ENCODE measurements at regions not wholly inside any gene's neighbourhood (a gene's known extent, or its start where the extent isn't known, plus 50 kb on each side); places are given as distances from the start of the nearest gene placed in this dataset.

DNA sequence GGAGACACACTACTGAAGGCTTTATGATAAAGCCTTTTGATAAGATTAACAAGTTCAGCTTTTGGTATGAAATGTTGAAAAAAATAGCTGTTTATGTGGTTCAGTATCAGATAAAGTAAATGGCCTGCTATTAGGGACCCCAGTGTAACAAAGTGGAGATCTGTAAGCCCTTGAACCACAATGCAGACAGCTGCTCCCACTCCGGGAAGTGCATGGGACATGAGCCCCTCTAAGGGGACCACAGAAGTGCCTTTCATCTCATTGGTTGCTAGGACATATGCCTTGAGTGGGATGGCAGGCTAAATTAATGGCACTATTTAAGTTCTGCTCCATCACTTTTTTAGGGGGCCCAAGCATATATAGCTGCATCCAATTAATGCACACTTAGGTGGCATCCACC lies 167.6 kb upstream of the SOX11 start:
- Histone ChIP-seq H3K27ac (replicated peaks) (no peak overlapping the region), H3K36me3 (no peaks in the 10 kb centered on the region), H3K9me3 (replicated peaks) (no peaks in the 10 kb centered on the region), H3K4me3 (no peak overlapping the region), H3K27me3 (ENCODE audit: low read depth) (peaks cover 5% of the 10 kb centered on the region), H3K4me1 (peaks cover 23% of the 10 kb centered on the region)
- no peak for DNase-seq
- TF ChIP-seq, protein P1, sequence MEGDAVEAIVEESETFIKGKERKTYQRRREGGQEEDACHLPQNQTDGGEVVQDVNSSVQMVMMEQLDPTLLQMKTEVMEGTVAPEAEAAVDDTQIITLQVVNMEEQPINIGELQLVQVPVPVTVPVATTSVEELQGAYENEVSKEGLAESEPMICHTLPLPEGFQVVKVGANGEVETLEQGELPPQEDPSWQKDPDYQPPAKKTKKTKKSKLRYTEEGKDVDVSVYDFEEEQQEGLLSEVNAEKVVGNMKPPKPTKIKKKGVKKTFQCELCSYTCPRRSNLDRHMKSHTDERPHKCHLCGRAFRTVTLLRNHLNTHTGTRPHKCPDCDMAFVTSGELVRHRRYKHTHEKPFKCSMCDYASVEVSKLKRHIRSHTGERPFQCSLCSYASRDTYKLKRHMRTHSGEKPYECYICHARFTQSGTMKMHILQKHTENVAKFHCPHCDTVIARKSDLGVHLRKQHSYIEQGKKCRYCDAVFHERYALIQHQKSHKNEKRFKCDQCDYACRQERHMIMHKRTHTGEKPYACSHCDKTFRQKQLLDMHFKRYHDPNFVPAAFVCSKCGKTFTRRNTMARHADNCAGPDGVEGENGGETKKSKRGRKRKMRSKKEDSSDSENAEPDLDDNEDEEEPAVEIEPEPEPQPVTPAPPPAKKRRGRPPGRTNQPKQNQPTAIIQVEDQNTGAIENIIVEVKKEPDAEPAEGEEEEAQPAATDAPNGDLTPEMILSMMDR (IDR thresholded peaks at IDR 0.05; ENCODE audit: borderline replicate concordance), result no peak
- intact Hi-C loops (cut with micrococcal nuclease), result no loop called here

DNA sequence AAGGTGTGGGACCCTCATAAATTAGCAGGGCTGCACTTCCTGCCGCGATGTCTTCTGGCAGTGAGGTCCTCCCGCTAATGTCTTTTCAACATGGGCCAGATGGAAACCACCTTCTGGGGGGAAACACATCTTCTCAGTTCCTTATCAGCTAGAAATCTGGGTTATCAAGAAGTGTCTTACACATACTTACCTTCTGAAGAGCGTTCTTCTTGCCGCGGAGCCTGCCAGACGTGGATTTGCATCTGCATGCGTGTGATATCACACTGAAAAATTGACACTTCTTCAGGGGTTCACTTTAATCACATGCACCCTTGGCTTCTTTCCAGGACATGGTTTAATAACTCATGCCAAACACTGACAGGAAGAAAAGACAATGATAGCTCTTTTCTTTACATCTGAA lies 163.5 kb upstream of the SOX11 start:
- no peaks in the 10 kb centered on the region for H3K36me3 ChIP-seq
- no peak overlapping the region for H3K27ac ChIP-seq (replicated peaks)
- DNase-seq, result no peak
- H3K9me3 ChIP-seq (replicated peaks), result no peaks in the 10 kb centered on the region
- no peak overlapping the region for H3K4me3 ChIP-seq
- no peaks in the 10 kb centered on the region for H3K4me1 ChIP-seq
- TF ChIP-seq, protein P1 (IDR thresholded peaks at IDR 0.05; ENCODE audit: borderline replicate concordance), result no peak
- H3K27me3 ChIP-seq (ENCODE audit: low read depth), result peaks cover 11% of the 10 kb centered on the region
- intact Hi-C loops (cut with micrococcal nuclease), result no loop called here

DNA sequence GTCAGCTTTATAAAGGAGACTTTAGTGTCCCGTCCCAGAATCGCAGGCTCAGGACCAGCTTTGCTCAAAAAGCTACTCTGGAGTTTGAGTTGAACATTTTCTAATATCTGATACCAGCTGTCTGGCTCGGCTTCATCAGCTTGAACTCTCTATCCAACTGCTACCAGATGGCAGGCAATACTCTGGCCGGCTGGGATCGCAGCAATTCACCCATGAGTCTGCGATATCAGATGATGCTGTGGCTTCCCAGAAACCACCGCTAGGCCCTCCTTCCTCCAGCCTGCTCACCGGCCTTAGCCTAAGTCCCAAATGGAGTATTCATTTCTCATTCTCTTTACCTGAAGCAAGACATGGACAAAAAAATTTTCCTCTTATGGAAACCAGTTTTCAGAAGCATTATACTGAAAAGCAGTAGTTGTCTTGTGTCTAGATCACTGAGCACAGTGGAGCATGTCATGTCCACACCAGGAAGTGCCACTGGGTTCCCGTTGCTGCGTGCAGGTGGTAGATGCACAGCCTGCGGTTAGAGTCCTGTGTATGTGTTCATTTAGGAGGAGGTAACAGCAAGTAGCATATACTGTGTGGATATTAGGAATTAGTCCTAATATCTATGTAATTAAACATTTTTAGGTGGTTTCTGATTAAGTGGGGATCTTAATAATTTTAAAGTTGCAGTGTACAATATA lies 162.0 kb upstream of the SOX11 start:
- no peak overlapping the region for H3K4me3 ChIP-seq
- no peak for DNase-seq
- no peaks in the 10 kb centered on the region for H3K9me3 ChIP-seq (replicated peaks)
- no peaks in the 10 kb centered on the region for H3K36me3 ChIP-seq
- TF ChIP-seq, protein P1 (IDR thresholded peaks at IDR 0.05; ENCODE audit: borderline replicate concordance), result no peak
- no peak overlapping the region for H3K27ac ChIP-seq (replicated peaks)
- no peaks in the 10 kb centered on the region for H3K4me1 ChIP-seq
- H3K27me3 ChIP-seq (ENCODE audit: low read depth), result peaks cover 11% of the 10 kb centered on the region
- intact Hi-C loops (cut with micrococcal nuclease), result no loop called here

DNA sequence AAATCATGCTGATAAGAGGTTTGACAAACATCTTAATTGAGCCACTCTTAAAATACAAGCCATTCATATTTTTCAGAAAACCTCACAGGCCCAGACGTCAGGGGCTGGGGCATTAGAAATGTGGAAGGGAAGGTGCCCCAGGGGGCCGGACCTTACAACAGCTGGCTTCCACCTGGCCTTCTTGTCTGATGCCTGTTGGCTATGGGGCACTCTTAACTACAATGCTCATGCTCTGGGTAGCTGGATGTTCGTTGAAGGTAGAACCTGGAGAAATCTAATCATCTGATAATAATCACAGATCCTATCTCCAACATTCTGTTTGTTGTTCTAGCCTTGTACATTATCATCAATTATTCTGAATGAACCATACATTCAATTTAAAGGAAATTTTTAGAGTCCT lies 156.9 kb upstream of the SOX11 start:
- Histone ChIP-seq H3K27ac (replicated peaks) (no peak overlapping the region), H3K27me3 (ENCODE audit: low read depth) (peaks cover 24% of the 10 kb centered on the region), H3K4me1 (no peaks in the 10 kb centered on the region), H3K36me3 (no peaks in the 10 kb centered on the region), H3K9me3 (replicated peaks) (no peaks in the 10 kb centered on the region), H3K4me3 (no peak overlapping the region)
- intact Hi-C loops (cut with micrococcal nuclease), result no loop called here
- DNase-seq, result no peak
- TF ChIP-seq, protein P1 (IDR thresholded peaks at IDR 0.05; ENCODE audit: borderline replicate concordance), result no peak

DNA sequence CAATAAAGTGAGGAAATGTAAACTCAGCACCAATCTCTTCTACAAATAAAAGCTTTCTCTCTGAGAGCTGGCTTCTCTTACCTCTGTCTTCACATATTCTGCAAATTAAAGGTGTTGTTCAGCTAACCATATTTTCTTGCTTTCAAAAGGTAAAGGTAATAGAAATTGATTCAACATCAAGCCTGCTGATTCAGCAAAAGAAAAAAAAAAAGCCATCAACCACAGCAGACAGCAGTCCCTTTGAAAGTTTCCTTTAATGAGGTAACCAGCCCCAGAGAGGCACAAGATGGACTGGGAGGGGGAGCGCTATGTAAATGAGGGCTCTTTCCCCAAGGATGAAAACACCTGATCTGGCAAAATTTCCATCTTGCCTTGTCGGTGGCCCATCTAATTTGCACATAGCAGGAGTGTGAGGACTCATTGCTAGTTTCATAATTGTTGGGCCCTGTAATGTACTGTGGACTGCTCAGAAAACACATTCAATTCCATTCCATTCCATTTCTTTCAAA lies 154.9 kb upstream of the SOX11 start:
- H3K4me3 ChIP-seq, result no peak overlapping the region
- H3K36me3 ChIP-seq, result no peaks in the 10 kb centered on the region
- no peak overlapping the region for H3K27ac ChIP-seq (replicated peaks)
- no peak for DNase-seq
- TF ChIP-seq, protein P1 (IDR thresholded peaks at IDR 0.05; ENCODE audit: borderline replicate concordance), result no peak
- H3K9me3 ChIP-seq (replicated peaks), result no peaks in the 10 kb centered on the region
- intact Hi-C loops (cut with micrococcal nuclease), result no loop called here
- peaks cover 24% of the 10 kb centered on the region for H3K27me3 ChIP-seq (ENCODE audit: low read depth)
- H3K4me1 ChIP-seq, result peaks cover 8% of the 10 kb centered on the region

Data from left ventricle myocardium inferior (tissue), 1 donor.